ENCODE measurements at regions not wholly inside any gene's neighbourhood (a gene's known extent, or its start where the extent isn't known, plus 50 kb on each side); places are given as distances from the start of the nearest gene placed in this dataset.

DNA sequence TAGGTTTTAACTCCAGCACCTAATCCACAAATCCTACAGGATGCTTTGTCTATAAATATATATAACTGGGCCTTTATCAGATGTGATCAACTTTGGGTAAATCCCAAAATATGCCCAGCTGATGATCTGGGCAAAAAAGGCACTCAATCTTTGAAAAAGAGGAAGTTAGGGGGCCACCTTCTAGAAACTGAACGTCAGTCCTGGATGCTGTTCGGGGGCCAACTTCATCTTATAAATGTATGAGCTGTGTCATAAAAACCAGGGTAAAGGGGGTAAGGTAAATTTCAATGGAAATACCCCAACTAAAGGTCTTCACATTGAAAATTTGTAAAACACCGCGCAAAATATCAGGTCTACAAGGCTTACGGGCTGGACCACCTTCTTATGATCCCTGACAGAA is 264.4 kb upstream of the UBE2E2 start:
- TF ChIP-seq, protein P1, sequence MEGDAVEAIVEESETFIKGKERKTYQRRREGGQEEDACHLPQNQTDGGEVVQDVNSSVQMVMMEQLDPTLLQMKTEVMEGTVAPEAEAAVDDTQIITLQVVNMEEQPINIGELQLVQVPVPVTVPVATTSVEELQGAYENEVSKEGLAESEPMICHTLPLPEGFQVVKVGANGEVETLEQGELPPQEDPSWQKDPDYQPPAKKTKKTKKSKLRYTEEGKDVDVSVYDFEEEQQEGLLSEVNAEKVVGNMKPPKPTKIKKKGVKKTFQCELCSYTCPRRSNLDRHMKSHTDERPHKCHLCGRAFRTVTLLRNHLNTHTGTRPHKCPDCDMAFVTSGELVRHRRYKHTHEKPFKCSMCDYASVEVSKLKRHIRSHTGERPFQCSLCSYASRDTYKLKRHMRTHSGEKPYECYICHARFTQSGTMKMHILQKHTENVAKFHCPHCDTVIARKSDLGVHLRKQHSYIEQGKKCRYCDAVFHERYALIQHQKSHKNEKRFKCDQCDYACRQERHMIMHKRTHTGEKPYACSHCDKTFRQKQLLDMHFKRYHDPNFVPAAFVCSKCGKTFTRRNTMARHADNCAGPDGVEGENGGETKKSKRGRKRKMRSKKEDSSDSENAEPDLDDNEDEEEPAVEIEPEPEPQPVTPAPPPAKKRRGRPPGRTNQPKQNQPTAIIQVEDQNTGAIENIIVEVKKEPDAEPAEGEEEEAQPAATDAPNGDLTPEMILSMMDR (conservative IDR thresholded peaks at IDR 0.05; ENCODE audit: low read depth, low read length) = no peak
- TF ChIP-seq EZH2 (IDR thresholded peaks at IDR 0.05; ENCODE audit: borderline replicate concordance, low read depth, low read length, poor library complexity, severe bottlenecking) = no peak
